Ovary (tissue), 7 donors: ENCODE measurements at regions not wholly inside any gene's neighbourhood (a gene's known extent, or its start where the extent isn't known, plus 50 kb on each side); places are given as distances from the start of the nearest gene placed in this dataset.

Experiments
- DNase-seq, 5 donors: peaks; one replicate each; pipeline ENCODE4 v3.0.0-alpha.2; 2019 to 2020
- H3K27ac ChIP-seq, 2 donors: fragments of 200-600 bp; one replicate each; pipeline versions ENCODE4 v1.5.1 to v1.8.0; 2019 to 2022
- H3K27me3 ChIP-seq: fragments of 200-600 bp; one replicate; pipeline ENCODE4 v1.8.0; 2022
- H3K36me3 ChIP-seq: fragments of 200-600 bp; sonication (generic); one replicate; pipeline ENCODE4 v1.5.1; 2019
- H3K4me1 ChIP-seq: one replicate; pipeline ENCODE4 v1.8.1; 2013; ENCODE audit warnings: mild to moderate bottlenecking, moderate library complexity; ENCODE audit not compliant: insufficient read depth
- H3K4me3 ChIP-seq: fragments of 200-600 bp; sonication (generic); one replicate; pipeline ENCODE4 v1.5.1; 2017
- H3K9me3 ChIP-seq, 2 donors: fragments of 200-600 bp in 1 of 2; sonication (generic) in 1 of 2; one replicate each; pipeline versions ENCODE4 v1.5.1 to v1.8.1; 2013 to 2019; ENCODE audit warnings: mild to moderate bottlenecking in 1 of 2, moderate library complexity in 1 of 2
- CTCF ChIP-seq, 3 donors: fragments of 450-650 bp in 2 of 3; fragments of 200-600 bp in 1 of 3; IDR thresholded peaks; one replicate each; pipeline versions ENCODE4 v1.5.1 to v1.8.0; 2016 to 2022; ENCODE audit warnings: antibody characterized with exemption in 3 of 3, mild to moderate bottlenecking in 1 of 3
- EP300 ChIP-seq: sonication (generic); formaldehyde crosslinking; IDR thresholded peaks from one replicate; pipeline ENCODE4 v1.6.1; 2017; ENCODE audit warnings: antibody characterized with exemption
- POLR2A ChIP-seq: fragments of 450-650 bp; IDR thresholded peaks from one replicate; pipeline ENCODE4 v1.6.1; 2017; ENCODE audit warnings: antibody characterized with exemption, mild to moderate bottlenecking, moderate library complexity
- WGBS, 3 donors: extraction: QIAGEN DNeasy Blood & Tissue Kit in 1 of 3; methylation state at CpG; one replicate each; pipeline versions ENCODE4 v1.1.5 to v1.1.7; 2013 to 2017; 5-methylcytosine and 5-hydroxymethylcytosine counted together
- intact Hi-C, 4 donors: fragments of 100-400 bp; cut with DNase I; formaldehyde crosslinking; loops; one replicate each; pipeline versions ENCODE4 v1.11.0 to v1.15.1; 2022 to 2023
- donor health status: DM: no; HTN: no; CAD: no; lungs with moderate emphysema.
- donor health status: DM: no; HTN: no; CAD: no.
- donor health status: Bipolar disorder and iron deficiency.
- donor health status: DM: no; HTN: no; CAD: no.
- donor health status: DM: yes; HTN: yes; CAD: no.

GRCh38 chr3:176961916-176962315 is 235.4 kb downstream of the TBL1XR1 start:
- Histone ChIP-seq H3K4me1 (no peaks in the 10 kb centered on the region), H3K36me3 (no peaks in the 10 kb centered on the region), H3K9me3 (no peaks in the 10 kb centered on the region), H3K27ac (no peak overlapping the region), H3K4me3 (no peak overlapping the region), H3K27me3 (no peaks in the 10 kb centered on the region)
- intact Hi-C loops, result no loop called here
- WGBS, 3 donors, result 86 to 92% (median 86%) methylated on average over 2 of the region's 2 CpGs
- no peak for DNase-seq
- TF ChIP-seq POLR2A, result no peak
- TF ChIP-seq EP300, result no peak
- no peak for TF ChIP-seq CTCF (IDR thresholded peaks at IDR 0.05)

- Histone ChIP-seq H3K4me1 (no peaks in the 10 kb centered on the region), H3K9me3 (no peaks in the 10 kb centered on the region), H3K27me3 (no peaks in the 10 kb centered on the region), H3K27ac (no peak overlapping the region), H3K36me3 (no peaks in the 10 kb centered on the region), H3K4me3 (no peak overlapping the region)
- 91 to 92% (median 91%) methylated on average over 10 of the region's 10 CpGs for WGBS, 3 donors
- DNase-seq, result no peak
- TF ChIP-seq CTCF (IDR thresholded peaks at IDR 0.05) (no peak), EP300 (no peak), POLR2A (no peak)
- intact Hi-C loops, result no loop called here
These were observed 237.4 kb downstream of the TBL1XR1 start for GRCh38 chr3:176959867-176960266.

GRCh38 chr3:176958560-176958959 is 238.7 kb downstream of the TBL1XR1 start:
- no peak for DNase-seq
- H3K27me3 ChIP-seq, result no peaks in the 10 kb centered on the region
- 86 to 91% (median 87%) methylated on average over 2 of the region's 2 CpGs for WGBS, 3 donors
- H3K36me3 ChIP-seq, result no peaks in the 10 kb centered on the region
- H3K4me3 ChIP-seq, result no peak overlapping the region
- H3K27ac ChIP-seq, result no peak overlapping the region
- H3K4me1 ChIP-seq, result peaks cover 3% of the 10 kb centered on the region
- H3K9me3 ChIP-seq, result no peaks in the 10 kb centered on the region
- TF ChIP-seq CTCF (IDR thresholded peaks at IDR 0.05) (no peak), POLR2A (no peak), EP300 (no peak)
- intact Hi-C loops, result no loop called here

GRCh38 chr3:176954517-176954916 is 242.8 kb downstream of the TBL1XR1 start:
- Histone ChIP-seq H3K9me3 (no peaks in the 10 kb centered on the region), H3K27ac (no peak overlapping the region), H3K4me1 (peaks cover 8% of the 10 kb centered on the region), H3K27me3 (no peaks in the 10 kb centered on the region), H3K4me3 (no peak overlapping the region), H3K36me3 (no peaks in the 10 kb centered on the region)
- no peak for TF ChIP-seq CTCF (IDR thresholded peaks at IDR 0.05)
- no peak for TF ChIP-seq EP300
- TF ChIP-seq POLR2A, result no peak
- no peak for DNase-seq
- 87 to 95% (median 88%) methylated on average over 2 of the region's 2 CpGs for WGBS, 3 donors
- intact Hi-C loops, result no loop called here
